ENCODE measurements at regions not wholly inside any gene's neighbourhood (a gene's known extent, or its start where the extent isn't known, plus 50 kb on each side); places are given as distances from the start of the nearest gene placed in this dataset.

GRCh38 chr3:127469760-127470159 lies 120.8 kb downstream of the TPRA1 start:
- no peak for ATAC-seq (ENCODE audit: low FRiP score)
- WGBS, 2 donors = 81 to 82% methylated on average over 9 of the region's 9 CpGs
- intact Hi-C loops (cut with DNase I) = loop anchor here in 1 of 2 donors (10.0 kb wide), 1 partner anchor 505 kb away; no protein-coding TSS in a partner anchor
- Histone ChIP-seq H3K27ac (ENCODE audit: low read depth in 1 of 2, low read length in 2 of 2) (no peak overlapping the region), H3K9me3 (ENCODE audit: control insufficient read depth, low read length) (no peaks in the 10 kb centered on the region), H3K36me3 (ENCODE audit: control insufficient read depth in 1 of 2, insufficient read depth in 2 of 2, low read length in 1 of 2) (no peaks in the 10 kb centered on the region), H3K27me3 (ENCODE audit: control insufficient read depth in 1 of 2, insufficient read depth in 2 of 2, low read length in 1 of 2) (no peaks in the 10 kb centered on the region), H3K4me1 (ENCODE audit: control insufficient read depth in 1 of 2, insufficient read depth in 2 of 2, low read length in 2 of 2) (no peaks in the 10 kb centered on the region), H3K4me3 (ENCODE audit: low read length in 2 of 2) (no peak overlapping the region)
- DNase-seq = no peak

- Histone ChIP-seq H3K9me3 (ENCODE audit: control insufficient read depth, low read length) (no peaks in the 10 kb centered on the region), H3K27ac (ENCODE audit: low read depth in 1 of 2, low read length in 2 of 2) (no peak overlapping the region), H3K4me1 (ENCODE audit: control insufficient read depth in 1 of 2, insufficient read depth in 2 of 2, low read length in 2 of 2) (no peaks in the 10 kb centered on the region), H3K4me3 (ENCODE audit: low read length in 2 of 2) (no peak overlapping the region), H3K27me3 (ENCODE audit: control insufficient read depth in 1 of 2, insufficient read depth in 2 of 2, low read length in 1 of 2) (no peaks in the 10 kb centered on the region), H3K36me3 (ENCODE audit: control insufficient read depth in 1 of 2, insufficient read depth in 2 of 2, low read length in 1 of 2) (no peaks in the 10 kb centered on the region)
- no peak for ATAC-seq (ENCODE audit: low FRiP score)
- intact Hi-C loops (cut with DNase I) = loop anchor here in 1 of 2 donors (10.0 kb wide), 1 partner anchor 503 kb away; no protein-coding TSS in a partner anchor
- no peak for DNase-seq
- 59 to 71% methylated on average over 12 of the region's 12 CpGs for WGBS, 2 donors
These were observed 123.1 kb downstream of the TPRA1 start for GRCh38 chr3:127467391-127467790.

GRCh38 chr3:127464642-127465041 lies 125.9 kb downstream of the TPRA1 start:
- 66 to 70% methylated on average over 7 of the region's 7 CpGs for WGBS, 2 donors
- Histone ChIP-seq H3K27ac (ENCODE audit: low read depth in 1 of 2, low read length in 2 of 2) (no peak overlapping the region), H3K27me3 (ENCODE audit: control insufficient read depth in 1 of 2, insufficient read depth in 2 of 2, low read length in 1 of 2) (no peaks in the 10 kb centered on the region), H3K4me1 (ENCODE audit: control insufficient read depth in 1 of 2, insufficient read depth in 2 of 2, low read length in 2 of 2) (no peaks in the 10 kb centered on the region), H3K4me3 (ENCODE audit: low read length in 2 of 2) (no peak overlapping the region), H3K36me3 (ENCODE audit: control insufficient read depth in 1 of 2, insufficient read depth in 2 of 2, low read length in 1 of 2) (no peaks in the 10 kb centered on the region), H3K9me3 (ENCODE audit: control insufficient read depth, low read length) (no peaks in the 10 kb centered on the region)
- no peak for DNase-seq
- intact Hi-C loops (cut with DNase I) = loop anchor here in 1 of 2 donors (10.0 kb wide), 1 partner anchor 500 kb away; no protein-coding TSS in a partner anchor
- ATAC-seq (ENCODE audit: low FRiP score) = no peak

- DNase-seq (no peak), ATAC-seq (ENCODE audit: low FRiP score) (no peak)
- H3K4me3 ChIP-seq (ENCODE audit: low read length in 2 of 2) = no peak overlapping the region
- H3K9me3 ChIP-seq (ENCODE audit: control insufficient read depth, low read length) = no peaks in the 10 kb centered on the region
- no peak overlapping the region for H3K27ac ChIP-seq (ENCODE audit: low read depth in 1 of 2, low read length in 2 of 2)
- intact Hi-C loops (cut with DNase I) = loop anchor here in 1 of 2 donors (10.0 kb wide), 1 partner anchor 497 kb away; no protein-coding TSS in a partner anchor
- H3K4me1 ChIP-seq (ENCODE audit: control insufficient read depth in 1 of 2, insufficient read depth in 2 of 2, low read length in 2 of 2) = no peaks in the 10 kb centered on the region
- no peaks in the 10 kb centered on the region for H3K27me3 ChIP-seq (ENCODE audit: control insufficient read depth in 1 of 2, insufficient read depth in 2 of 2, low read length in 1 of 2)
- 82 to 85% methylated on average over 8 of the region's 8 CpGs for WGBS, 2 donors
- H3K36me3 ChIP-seq (ENCODE audit: control insufficient read depth in 1 of 2, insufficient read depth in 2 of 2, low read length in 1 of 2) = no peaks in the 10 kb centered on the region
These were observed 128.3 kb downstream of the TPRA1 start for GRCh38 chr3:127462111-127462655.

GRCh38 chr3:127461286-127461910 lies 129.1 kb downstream of the TPRA1 start:
- no peaks in the 10 kb centered on the region for H3K27me3 ChIP-seq (ENCODE audit: control insufficient read depth in 1 of 2, insufficient read depth in 2 of 2, low read length in 1 of 2)
- intact Hi-C loops (cut with DNase I) = loop anchor here in 1 of 2 donors (10.0 kb wide), 1 partner anchor 497 kb away; no protein-coding TSS in a partner anchor
- no peaks in the 10 kb centered on the region for H3K9me3 ChIP-seq (ENCODE audit: control insufficient read depth, low read length)
- no peak overlapping the region for H3K4me3 ChIP-seq (ENCODE audit: low read length in 2 of 2)
- no peaks in the 10 kb centered on the region for H3K4me1 ChIP-seq (ENCODE audit: control insufficient read depth in 1 of 2, insufficient read depth in 2 of 2, low read length in 2 of 2)
- H3K27ac ChIP-seq (ENCODE audit: low read depth in 1 of 2, low read length in 2 of 2) = no peak overlapping the region
- ATAC-seq (ENCODE audit: low FRiP score) (no peak), DNase-seq (no peak)
- WGBS, 2 donors = 77 to 85% methylated on average over 10 of the region's 10 CpGs
- no peaks in the 10 kb centered on the region for H3K36me3 ChIP-seq (ENCODE audit: control insufficient read depth in 1 of 2, insufficient read depth in 2 of 2, low read length in 1 of 2)

- no peaks in the 10 kb centered on the region for H3K36me3 ChIP-seq (ENCODE audit: control insufficient read depth in 1 of 2, insufficient read depth in 2 of 2, low read length in 1 of 2)
- H3K27ac ChIP-seq (ENCODE audit: low read depth in 1 of 2, low read length in 2 of 2) = no peak overlapping the region
- no peaks in the 10 kb centered on the region for H3K9me3 ChIP-seq (ENCODE audit: control insufficient read depth, low read length)
- H3K27me3 ChIP-seq (ENCODE audit: control insufficient read depth in 1 of 2, insufficient read depth in 2 of 2, low read length in 1 of 2) = no peaks in the 10 kb centered on the region
- no peaks in the 10 kb centered on the region for H3K4me1 ChIP-seq (ENCODE audit: control insufficient read depth in 1 of 2, insufficient read depth in 2 of 2, low read length in 2 of 2)
- ATAC-seq (ENCODE audit: low FRiP score) (no peak), DNase-seq (no peak)
- WGBS, 2 donors = 56% methylated on average over 3 of the region's 3 CpGs
- intact Hi-C loops (cut with DNase I) = loop anchor here (5.0 to 10.0 kb wide), 6 partner anchors 87 to 938 kb away; partner anchors contain the start of genes CHST13 (in 1 of the 2) and PLXNA1 (in 1 of the 2)
- H3K4me3 ChIP-seq (ENCODE audit: low read length in 2 of 2) = no peak overlapping the region
These were observed 130.6 kb downstream of the TPRA1 start for GRCh38 chr3:127459891-127460290.

GRCh38 chr3:127458696-127459604 lies 131.6 kb downstream of the TPRA1 start:
- H3K4me3 ChIP-seq (ENCODE audit: low read length in 2 of 2) = no peak overlapping the region
- DNase-seq (peak in 1 of 2 donors; percentile 74), ATAC-seq (ENCODE audit: low FRiP score) (no peak)
- H3K27me3 ChIP-seq (ENCODE audit: control insufficient read depth in 1 of 2, insufficient read depth in 2 of 2, low read length in 1 of 2) = no peaks in the 10 kb centered on the region
- intact Hi-C loops (cut with DNase I) = loop anchor here (5.0 to 10.0 kb wide), 5 partner anchors 88 to 937 kb away; partner anchors contain the start of genes CHST13 (in 1 of the 2) and PLXNA1 (in 1 of the 2)
- no peaks in the 10 kb centered on the region for H3K4me1 ChIP-seq (ENCODE audit: control insufficient read depth in 1 of 2, insufficient read depth in 2 of 2, low read length in 2 of 2)
- no peaks in the 10 kb centered on the region for H3K9me3 ChIP-seq (ENCODE audit: control insufficient read depth, low read length)
- H3K27ac ChIP-seq (ENCODE audit: low read depth in 1 of 2, low read length in 2 of 2) = no peak overlapping the region
- no peaks in the 10 kb centered on the region for H3K36me3 ChIP-seq (ENCODE audit: control insufficient read depth in 1 of 2, insufficient read depth in 2 of 2, low read length in 1 of 2)
- 23 to 25% methylated on average over 20 of the region's 20 CpGs for WGBS, 2 donors

- Histone ChIP-seq H3K27me3 (ENCODE audit: control insufficient read depth in 1 of 2, insufficient read depth in 2 of 2, low read length in 1 of 2) (no peaks in the 10 kb centered on the region), H3K4me3 (ENCODE audit: low read length in 2 of 2) (no peak overlapping the region), H3K9me3 (ENCODE audit: control insufficient read depth, low read length) (no peaks in the 10 kb centered on the region), H3K4me1 (ENCODE audit: control insufficient read depth in 1 of 2, insufficient read depth in 2 of 2, low read length in 2 of 2) (no peaks in the 10 kb centered on the region), H3K27ac (ENCODE audit: low read depth in 1 of 2, low read length in 2 of 2) (no peak overlapping the region), H3K36me3 (ENCODE audit: control insufficient read depth in 1 of 2, insufficient read depth in 2 of 2, low read length in 1 of 2) (no peaks in the 10 kb centered on the region)
- no peak for ATAC-seq (ENCODE audit: low FRiP score)
- intact Hi-C loops (cut with DNase I) = loop anchor here (5.0 to 10.0 kb wide), 5 partner anchors 90 to 935 kb away; partner anchors contain the start of genes CHST13 (in 1 of the 2) and PLXNA1 (in 1 of the 2)
- WGBS, 2 donors = 48 to 61% methylated on average over 6 of the region's 6 CpGs
- DNase-seq = peak in 1 of 2 donors; percentile 14
These were observed 132.9 kb downstream of the TPRA1 start for GRCh38 chr3:127457546-127458145.
